Fibroblast of lung (primary cell): ENCODE measurements at regions not wholly inside any gene's neighbourhood (a gene's known extent, or its start where the extent isn't known, plus 50 kb on each side); places are given as distances from the start of the nearest gene placed in this dataset.

Experiments
- CTCF ChIP-seq, 2 donors: IDR thresholded peaks in 1 of 2; conservative IDR thresholded peaks in 1 of 2; 1 replicate in 1 of 2; 2 replicates in 1 of 2; pipeline ENCODE4 v1.5.1; 2011 to 2012; ENCODE audit warnings: low read length in 2 of 2, control low read depth in 1 of 2, inconsistent platforms in 1 of 2, low read depth in 1 of 2, mild to moderate bottlenecking in 1 of 2
- EZH2 ChIP-seq: IDR thresholded peaks from 2 replicates; pipeline ENCODE4 v1.5.1; 2012; ENCODE audit warnings: low read length, control low read depth, mild to moderate bottlenecking; ENCODE audit errors: missing control alignments

GRCh38 chr5:111930449-111930848 is 173.5 kb upstream of the NREP start:
- no peak for TF ChIP-seq EZH2
- no peak for TF ChIP-seq CTCF (conservative IDR thresholded peaks at IDR 0.05 in 1 of 2, IDR thresholded peaks at IDR 0.05 in 1 of 2; ENCODE audit: low read depth in 1 of 2, low read length in 2 of 2)
